H9 (cell line): ENCODE measurements at regions not wholly inside any gene's neighbourhood (a gene's known extent, or its start where the extent isn't known, plus 50 kb on each side); places are given as distances from the start of the nearest gene placed in this dataset.

Experiments
- DNase-seq: peaks from one replicate; pipeline ENCODE4 v3.0.0-alpha.2; 2017
- H2AFZ ChIP-seq: one replicate; pipeline ENCODE4 v1.6.1; 2013; ENCODE audit warnings: mild to moderate bottlenecking, low read length, control low read depth, moderate library complexity
- H2AK5ac ChIP-seq: 2 replicates; pipeline ENCODE4 v1.6.1; 2013; ENCODE audit warnings: low read length, control low read depth, mixed read lengths; ENCODE audit not compliant: insufficient read length
- H2BK120ac ChIP-seq: one replicate; pipeline ENCODE4 v1.6.1; 2013; ENCODE audit warnings: low read depth, mild to moderate bottlenecking, low read length, control low read depth, inconsistent platforms; ENCODE audit not compliant: poor library complexity, severe bottlenecking
- H2BK12ac ChIP-seq: 2 replicates; pipeline ENCODE4 v1.6.1; 2013; ENCODE audit warnings: low read length, control low read depth, mixed read lengths, low read depth; ENCODE audit not compliant: insufficient read length
- H2BK15ac ChIP-seq: 2 replicates; pipeline ENCODE4 v1.6.1; 2013; ENCODE audit warnings: low read depth, low read length, control low read depth
- H2BK20ac ChIP-seq: one replicate; pipeline ENCODE4 v1.6.1; 2013; ENCODE audit warnings: low read depth, mild to moderate bottlenecking, low read length, control low read depth, inconsistent platforms; ENCODE audit not compliant: poor library complexity, severe bottlenecking
- H2BK5ac ChIP-seq: 2 replicates; pipeline ENCODE4 v1.6.1; 2013; ENCODE audit warnings: low read length, control low read depth, mixed read lengths; ENCODE audit not compliant: insufficient read length
- H3K14ac ChIP-seq: 2 replicates; pipeline ENCODE4 v1.6.1; 2013; ENCODE audit warnings: low read length, control low read depth; ENCODE audit not compliant: insufficient read depth
- H3K18ac ChIP-seq: 2 replicates; pipeline ENCODE4 v1.6.1; 2013; ENCODE audit warnings: low read depth, mild to moderate bottlenecking, mixed read lengths, low read length, control low read depth; ENCODE audit not compliant: insufficient read length
- H3K23ac ChIP-seq: 2 replicates; pipeline ENCODE4 v1.6.1; 2013; ENCODE audit warnings: low read length, control low read depth, mixed read lengths, low read depth; ENCODE audit not compliant: insufficient read length
- H3K23me2 ChIP-seq: 2 replicates; pipeline ENCODE4 v1.6.1; 2013; ENCODE audit warnings: low read depth, mild to moderate bottlenecking, mixed read lengths, low read length, control low read depth; ENCODE audit not compliant: insufficient read length, poor library complexity, severe bottlenecking
- H3K27ac ChIP-seq: 2 replicates; pipeline ENCODE4 v1.5.1; 2013; ENCODE audit warnings: low read length, control low read depth, mixed read lengths, low read depth; ENCODE audit not compliant: insufficient read length
- H3K27me3 ChIP-seq: 2 replicates; pipeline ENCODE4 v1.6.1; 2013; ENCODE audit warnings: low read length, control low read depth, inconsistent platforms; ENCODE audit not compliant: insufficient read depth
- H3K4ac ChIP-seq: 2 replicates; pipeline ENCODE4 v1.6.1; 2013; ENCODE audit warnings: low read depth, mild to moderate bottlenecking, control low read depth, inconsistent platforms, low read length, moderate library complexity
- H3K4me1 ChIP-seq: 2 replicates; pipeline ENCODE4 v1.6.1; 2013; ENCODE audit warnings: low read length, control low read depth, inconsistent platforms; ENCODE audit not compliant: insufficient read depth
- H3K4me2 ChIP-seq: 2 replicates; pipeline ENCODE4 v1.6.1; 2013; ENCODE audit warnings: low read length, control low read depth, mixed read lengths; ENCODE audit not compliant: insufficient read length, insufficient read depth
- H3K56ac ChIP-seq: 2 replicates; pipeline ENCODE4 v1.6.1; 2013; ENCODE audit warnings: low read depth, mild to moderate bottlenecking, mixed read lengths, low read length, control low read depth; ENCODE audit not compliant: insufficient read length
- H3K79me1 ChIP-seq: 2 replicates; pipeline ENCODE4 v1.6.1; 2013; ENCODE audit warnings: low read depth, mild to moderate bottlenecking, moderate library complexity, low read length, control low read depth, inconsistent platforms; ENCODE audit not compliant: insufficient read depth, poor library complexity, severe bottlenecking
- H3K79me2 ChIP-seq: 2 replicates; pipeline ENCODE4 v1.6.1; 2013; ENCODE audit warnings: low read length, control low read depth, inconsistent platforms; ENCODE audit not compliant: insufficient read depth
- H3K9ac ChIP-seq: 2 replicates; pipeline ENCODE4 v1.6.1; 2013; ENCODE audit warnings: low read length, control low read depth, mixed read lengths; ENCODE audit not compliant: insufficient read length; ENCODE audit errors: extremely low read depth
- H3K9me3 ChIP-seq: one replicate; pipeline ENCODE4 v1.6.1; 2013; ENCODE audit warnings: low read depth, low read length, inconsistent platforms; ENCODE audit not compliant: control insufficient read depth
- H3T11ph ChIP-seq: one replicate; pipeline ENCODE4 v1.6.1; 2013; ENCODE audit warnings: mild to moderate bottlenecking, low read length, control low read depth, inconsistent platforms
- H4K20me1 ChIP-seq: one replicate; pipeline ENCODE4 v1.6.1; 2013; ENCODE audit not compliant: control insufficient read depth, insufficient read length, insufficient read depth
- H4K5ac ChIP-seq: 2 replicates; pipeline ENCODE4 v1.6.1; 2013; ENCODE audit warnings: low read depth, mild to moderate bottlenecking, mixed read lengths, low read length, control low read depth; ENCODE audit not compliant: insufficient read length
- H4K8ac ChIP-seq: replicated peaks from 2 replicates; pipeline ENCODE4 v1.6.1; 2013; ENCODE audit warnings: low read length, control low read depth, mixed read lengths, low read depth; ENCODE audit not compliant: insufficient read length
- H4K91ac ChIP-seq: 2 replicates; pipeline ENCODE4 v1.6.1; 2013; ENCODE audit warnings: low read depth, mild to moderate bottlenecking, moderate library complexity, mixed read lengths, low read length, control low read depth; ENCODE audit not compliant: insufficient read length
- H3K27ac Mint-ChIP-seq, 3 experiments: 2 replicates in 2 of 3; 3 replicates in 1 of 3; pipeline ENCODE4 v1.8.0; 2020 to 2021; ENCODE audit warnings: mixed read lengths in 3 of 3, mild to moderate bottlenecking in 1 of 3, moderate library complexity in 1 of 3
- H3K27me3 Mint-ChIP-seq: 2 replicates; pipeline ENCODE4 v1.8.0; 2021; ENCODE audit warnings: low read depth, mild to moderate bottlenecking, moderate library complexity, mixed read lengths
- H3K36me3 Mint-ChIP-seq, 3 experiments: 2 replicates in 2 of 3; 3 replicates in 1 of 3; pipeline ENCODE4 v1.8.0; 2020 to 2021; ENCODE audit warnings: low read depth in 3 of 3, mixed read lengths in 3 of 3; ENCODE audit not compliant: insufficient read depth in 1 of 3
- H3K4me1 Mint-ChIP-seq, 2 experiments: 2 replicates each; pipeline ENCODE4 v1.8.0; 2020; ENCODE audit warnings: mixed read lengths in 2 of 2
- H3K4me3 Mint-ChIP-seq, 2 experiments: 2 replicates in 1 of 2; 3 replicates in 1 of 2; pipeline ENCODE4 v1.8.0; 2020 to 2021; ENCODE audit warnings: mild to moderate bottlenecking in 2 of 2, mixed read lengths in 2 of 2, moderate library complexity in 1 of 2
- H3K9me3 Mint-ChIP-seq, 2 experiments: 2 replicates in 1 of 2; 3 replicates in 1 of 2; pipeline ENCODE4 v1.8.0; 2020; ENCODE audit warnings: mild to moderate bottlenecking in 2 of 2, mixed read lengths in 2 of 2, moderate library complexity in 1 of 2
- CTCF ChIP-seq: fragments of 200-600 bp; sonication (generic); conservative IDR thresholded peaks from 3 replicates; pipeline ENCODE4 v1.8.0; 2021; ENCODE audit warnings: antibody characterized with exemption, mild to moderate bottlenecking
- WGBS: extraction: QIAGEN DNeasy Blood & Tissue Kit; methylation state at CpG from one replicate; pipeline ENCODE4 v1.1.7; 2013; ENCODE audit warnings: missing lambda C conversion rate, low lambda C conversion rate, mixed read lengths; ENCODE audit not compliant: insufficient read length; ENCODE audit errors: extremely low coverage; 5-methylcytosine and 5-hydroxymethylcytosine counted together

- no peak overlapping the region for H3K9ac ChIP-seq
- no peak overlapping the region for H3K18ac ChIP-seq
- H4K5ac ChIP-seq: no peak overlapping the region
- no peak overlapping the region for H3K4ac ChIP-seq
- H3K4me1 ChIP-seq: no peaks in the 10 kb centered on the region
- no peak overlapping the region for H2BK12ac ChIP-seq
- no peak overlapping the region for H2BK120ac ChIP-seq
- H3K27me3 ChIP-seq: no peaks in the 10 kb centered on the region
- H4K91ac ChIP-seq: no peak overlapping the region
- H4K8ac ChIP-seq: no peak overlapping the region
- H3K23ac ChIP-seq: no peak overlapping the region
- no peak overlapping the region for H3K4me3 Mint-ChIP-seq
- no peaks in the 10 kb centered on the region for H3K9me3 ChIP-seq
- no peak overlapping the region for H2BK15ac ChIP-seq
- peaks cover 0 to 2% (median 0%) of the 10 kb centered on the region in 3 experiments; a peak in 1 of 7 replicates for H3K36me3 Mint-ChIP-seq
- H3T11ph ChIP-seq: no peak overlapping the region
- H3K27ac ChIP-seq: no peak overlapping the region
- no peak overlapping the region for H3K27ac Mint-ChIP-seq
- H3K79me2 ChIP-seq: no peaks in the 10 kb centered on the region
- H4K20me1 ChIP-seq: no peaks in the 10 kb centered on the region
- no peak for DNase-seq
- no peak overlapping the region for H3K56ac ChIP-seq
- H2BK20ac ChIP-seq: no peak overlapping the region
- no peaks in the 10 kb centered on the region for H3K79me1 ChIP-seq
- no peak overlapping the region for H2AFZ ChIP-seq
- peaks cover 0 to 4% of the 10 kb centered on the region in 2 experiments; a peak in 1 of 5 replicates for H3K9me3 Mint-ChIP-seq
- H3K4me1 Mint-ChIP-seq: no peaks in the 10 kb centered on the region; a peak in 1 of 4 replicates
- no peak for TF ChIP-seq CTCF
- no peaks in the 10 kb centered on the region for H3K27me3 Mint-ChIP-seq
- H3K14ac ChIP-seq: no peak overlapping the region
- no peak overlapping the region for H2BK5ac ChIP-seq
- H3K4me2 ChIP-seq: no peak overlapping the region
- no CpG with 5 or more reads among the region's 1 CpG for WGBS
- H2AK5ac ChIP-seq: no peak overlapping the region
- no peaks in the 10 kb centered on the region for H3K23me2 ChIP-seq
Measured at GRCh38 chr1:63248216-63248615, 74.2 kb upstream of the FOXD3 start.
